HepG2 (cell line): ENCODE measurements at regions not wholly inside any gene's neighbourhood (a gene's known extent, or its start where the extent isn't known, plus 50 kb on each side); places are given as distances from the start of the nearest gene placed in this dataset.

Experiments
- ATM ChIP-seq: fragments of 450-650 bp; IDR thresholded peaks from 2 replicates; pipeline ENCODE4 v1.7.1; 2017; ENCODE audit warnings: mild to moderate bottlenecking, borderline replicate concordance
- HOXD1 ChIP-seq: sonication (generic); formaldehyde crosslinking; IDR thresholded peaks from 2 replicates; pipeline ENCODE4 v1.5.0; 2020; ENCODE audit warnings: missing genetic modification reagents
- IRX3 ChIP-seq: sonication (generic); formaldehyde crosslinking; IDR thresholded peaks from 2 replicates; pipeline ENCODE4 v1.8.1; 2023; ENCODE audit warnings: mild to moderate bottlenecking, low read depth, missing genetic modification reagents, borderline replicate concordance
- JUN ChIP-seq: sonication (generic); formaldehyde crosslinking; IDR thresholded peaks from 2 replicates; pipeline ENCODE4 v1.4.0; 2020; ENCODE audit warnings: mild to moderate bottlenecking, missing genetic modification reagents
- KDM5B ChIP-seq: sonication (generic); formaldehyde crosslinking; IDR thresholded peaks from 2 replicates; pipeline ENCODE4 v1.4.0; 2020; ENCODE audit warnings: missing genetic modification reagents, mild to moderate bottlenecking, borderline replicate concordance
- NR2C2 ChIP-seq: sonication (generic); formaldehyde crosslinking; IDR thresholded peaks from 2 replicates; pipeline ENCODE4 v1.4.0; 2020; ENCODE audit warnings: missing genetic modification reagents, mild to moderate bottlenecking, moderate library complexity, borderline replicate concordance
- PITX1 ChIP-seq: sonication (generic); formaldehyde crosslinking; IDR thresholded peaks from 2 replicates; pipeline ENCODE4 v1.5.1; 2020; ENCODE audit warnings: mild to moderate bottlenecking, missing genetic modification reagents
- SMYD3 ChIP-seq: sonication (generic); formaldehyde crosslinking; IDR thresholded peaks from 2 replicates; pipeline ENCODE4 v1.8.1; 2023; ENCODE audit warnings: mild to moderate bottlenecking, missing genetic modification reagents
- TBL1XR1 ChIP-seq: fragments of 150-350 bp; IDR thresholded peaks from 2 replicates; pipeline ENCODE4 v1.6.1; 2014; ENCODE audit warnings: borderline replicate concordance, low read length; ENCODE audit not compliant: partially characterized antibody
- ZFP36L1 ChIP-seq: sonication (generic); formaldehyde crosslinking; IDR thresholded peaks from 2 replicates; pipeline ENCODE4 v1.8.0; 2022; ENCODE audit warnings: mild to moderate bottlenecking, missing genetic modification reagents, moderate library complexity
- ZKSCAN8 ChIP-seq: IDR thresholded peaks from 2 replicates; pipeline ENCODE4 v1.6.1; 2016; ENCODE audit warnings: borderline replicate concordance, missing genetic modification reagents, missing compliant biosample characterization
- ZNF12 ChIP-seq: sonication (generic); formaldehyde crosslinking; IDR thresholded peaks from 2 replicates; pipeline ENCODE4 v1.5.0; 2020; ENCODE audit warnings: missing genetic modification reagents
- ZNF501 ChIP-seq: sonication (generic); formaldehyde crosslinking; IDR thresholded peaks from 2 replicates; pipeline ENCODE4 v1.5.1; 2020; ENCODE audit warnings: mild to moderate bottlenecking, moderate library complexity, missing genetic modification reagents
- ZNF530 ChIP-seq: sonication (generic); formaldehyde crosslinking; IDR thresholded peaks from 2 replicates; pipeline ENCODE4 v1.5.0; 2020; ENCODE audit warnings: low read depth, mild to moderate bottlenecking, missing genetic modification reagents
- ZNF543 ChIP-seq: sonication (generic); formaldehyde crosslinking; IDR thresholded peaks from 2 replicates; pipeline ENCODE4 v1.4.0; 2020; ENCODE audit warnings: mild to moderate bottlenecking, missing genetic modification reagents
- ZNF747 ChIP-seq: sonication (generic); formaldehyde crosslinking; IDR thresholded peaks from 2 replicates; pipeline ENCODE4 v1.8.1; 2023; ENCODE audit warnings: missing genetic modification reagents, mild to moderate bottlenecking, borderline replicate concordance
- ZNF883 ChIP-seq: sonication (generic); formaldehyde crosslinking; IDR thresholded peaks from 2 replicates; pipeline ENCODE4 v1.5.1; 2020; ENCODE audit warnings: mild to moderate bottlenecking, missing genetic modification reagents; ENCODE audit errors: not compliant biosample characterization
- TF ChIP-seq, protein P1 (sequence below): sonication (generic); formaldehyde crosslinking; IDR thresholded peaks from 2 replicates; pipeline ENCODE4 v1.5.1; 2020; ENCODE audit warnings: mild to moderate bottlenecking, missing genetic modification reagents
- TF ChIP-seq, protein P2 (sequence below): sonication (generic); formaldehyde crosslinking; IDR thresholded peaks from 2 replicates; pipeline ENCODE4 v1.5.1; 2020; ENCODE audit warnings: missing genetic modification reagents, mild to moderate bottlenecking, borderline replicate concordance
- TF ChIP-seq, protein P3 (sequence below): sonication (generic); formaldehyde crosslinking; IDR thresholded peaks from 2 replicates; pipeline ENCODE4 v1.5.0; 2020; ENCODE audit warnings: mild to moderate bottlenecking, missing genetic modification reagents, borderline replicate concordance
- TF ChIP-seq, protein P4 (sequence below): IDR thresholded peaks from 2 replicates; pipeline ENCODE4 v1.6.1; 2016; ENCODE audit warnings: mild to moderate bottlenecking

DNA sequence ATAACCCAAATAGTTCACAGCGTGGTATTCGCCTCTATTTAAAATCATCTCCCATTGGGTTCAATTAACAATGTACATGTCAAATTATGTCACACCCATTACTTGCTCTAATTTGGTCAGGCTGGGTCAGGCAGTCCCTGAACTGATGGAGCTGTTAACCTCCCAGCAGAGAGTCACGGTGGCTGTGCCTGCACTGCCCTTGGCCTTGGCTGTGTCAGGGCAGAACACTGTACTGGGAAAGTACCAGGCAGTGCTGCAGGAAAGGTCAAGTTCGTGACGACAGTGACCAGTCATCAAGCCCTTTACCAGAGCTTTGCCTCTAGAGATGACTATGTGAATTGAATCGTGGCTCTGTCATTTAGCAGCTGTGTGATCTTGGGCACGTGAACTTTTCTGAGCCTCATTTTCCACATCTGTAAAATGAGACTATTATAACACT, 100.0 kb downstream of the ARF6 start (continued):
- TF ChIP-seq, protein P1, sequence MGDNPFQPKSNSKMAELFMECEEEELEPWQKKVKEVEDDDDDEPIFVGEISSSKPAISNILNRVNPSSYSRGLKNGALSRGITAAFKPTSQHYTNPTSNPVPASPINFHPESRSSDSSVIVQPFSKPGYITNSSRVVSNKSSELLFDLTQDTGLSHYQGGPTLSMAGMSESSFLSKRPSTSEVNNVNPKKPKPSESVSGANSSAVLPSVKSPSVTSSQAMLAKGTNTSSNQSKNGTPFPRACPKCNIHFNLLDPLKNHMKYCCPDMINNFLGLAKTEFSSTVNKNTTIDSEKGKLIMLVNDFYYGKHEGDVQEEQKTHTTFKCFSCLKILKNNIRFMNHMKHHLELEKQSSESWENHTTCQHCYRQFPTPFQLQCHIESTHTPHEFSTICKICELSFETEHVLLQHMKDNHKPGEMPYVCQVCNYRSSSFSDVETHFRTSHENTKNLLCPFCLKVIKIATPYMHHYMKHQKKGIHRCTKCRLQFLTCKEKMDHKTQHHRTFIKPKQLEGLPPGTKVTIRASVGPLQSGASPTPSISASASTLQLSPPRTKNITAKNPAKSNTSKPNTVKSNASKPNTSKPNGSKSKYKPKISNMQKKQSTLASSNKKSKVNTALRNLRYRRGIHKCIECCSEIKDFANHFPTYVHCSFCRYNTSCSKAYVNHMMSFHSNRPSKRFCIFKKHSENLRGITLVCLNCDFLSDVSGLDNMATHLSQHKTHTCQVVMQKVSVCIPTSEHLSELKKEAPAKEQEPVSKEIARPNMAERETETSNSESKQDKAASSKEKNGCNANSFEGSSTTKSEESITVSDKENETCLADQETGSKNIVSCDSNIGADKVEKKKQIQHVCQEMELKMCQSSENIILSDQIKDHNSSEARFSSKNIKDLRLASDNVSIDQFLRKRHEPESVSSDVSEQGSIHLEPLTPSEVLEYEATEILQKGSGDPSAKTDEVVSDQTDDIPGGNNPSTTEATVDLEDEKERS (CRISPR knock-in tag) = 0 out of 2 replicates have a peak, but pooled peaks have one; percentile 23
- TF ChIP-seq ZNF543 (CRISPR knock-in tag) (no peak), NR2C2 (peak; percentile 58; the same call in 1 of the 2 replicates), ZKSCAN8 (CRISPR knock-in tag) (0 out of 2 replicates have a peak, but pooled peaks have one; percentile 33), ZNF530 (CRISPR knock-in tag) (no peak), JUN (CRISPR knock-in tag) (0 out of 2 replicates have a peak, but pooled peaks have one; percentile 42), ATM (no peak), ZFP36L1 (CRISPR knock-in tag) (no peak), ZNF883 (CRISPR knock-in tag) (no peak), HOXD1 (0 out of 2 replicates have a peak, but pooled peaks have one; percentile 36), ZNF12 (CRISPR knock-in tag) (0 out of 2 replicates have a peak, but pooled peaks have one; percentile 45), SMYD3 (CRISPR knock-in tag) (no peak), TBL1XR1 (peak; percentile 100), ZNF747 (CRISPR knock-in tag) (no peak), KDM5B (CRISPR knock-in tag) (0 out of 2 replicates have a peak, but pooled peaks have one; percentile 43), PITX1 (CRISPR knock-in tag) (peak; percentile 78), ZNF501 (peak; percentile 45; the same call in 1 of the 2 replicates), IRX3 (CRISPR knock-in tag) (no peak)
- TF ChIP-seq, protein P2, sequence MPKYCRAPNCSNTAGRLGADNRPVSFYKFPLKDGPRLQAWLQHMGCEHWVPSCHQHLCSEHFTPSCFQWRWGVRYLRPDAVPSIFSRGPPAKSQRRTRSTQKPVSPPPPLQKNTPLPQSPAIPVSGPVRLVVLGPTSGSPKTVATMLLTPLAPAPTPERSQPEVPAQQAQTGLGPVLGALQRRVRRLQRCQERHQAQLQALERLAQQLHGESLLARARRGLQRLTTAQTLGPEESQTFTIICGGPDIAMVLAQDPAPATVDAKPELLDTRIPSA (CRISPR knock-in tag) = no peak
- TF ChIP-seq, protein P3, sequence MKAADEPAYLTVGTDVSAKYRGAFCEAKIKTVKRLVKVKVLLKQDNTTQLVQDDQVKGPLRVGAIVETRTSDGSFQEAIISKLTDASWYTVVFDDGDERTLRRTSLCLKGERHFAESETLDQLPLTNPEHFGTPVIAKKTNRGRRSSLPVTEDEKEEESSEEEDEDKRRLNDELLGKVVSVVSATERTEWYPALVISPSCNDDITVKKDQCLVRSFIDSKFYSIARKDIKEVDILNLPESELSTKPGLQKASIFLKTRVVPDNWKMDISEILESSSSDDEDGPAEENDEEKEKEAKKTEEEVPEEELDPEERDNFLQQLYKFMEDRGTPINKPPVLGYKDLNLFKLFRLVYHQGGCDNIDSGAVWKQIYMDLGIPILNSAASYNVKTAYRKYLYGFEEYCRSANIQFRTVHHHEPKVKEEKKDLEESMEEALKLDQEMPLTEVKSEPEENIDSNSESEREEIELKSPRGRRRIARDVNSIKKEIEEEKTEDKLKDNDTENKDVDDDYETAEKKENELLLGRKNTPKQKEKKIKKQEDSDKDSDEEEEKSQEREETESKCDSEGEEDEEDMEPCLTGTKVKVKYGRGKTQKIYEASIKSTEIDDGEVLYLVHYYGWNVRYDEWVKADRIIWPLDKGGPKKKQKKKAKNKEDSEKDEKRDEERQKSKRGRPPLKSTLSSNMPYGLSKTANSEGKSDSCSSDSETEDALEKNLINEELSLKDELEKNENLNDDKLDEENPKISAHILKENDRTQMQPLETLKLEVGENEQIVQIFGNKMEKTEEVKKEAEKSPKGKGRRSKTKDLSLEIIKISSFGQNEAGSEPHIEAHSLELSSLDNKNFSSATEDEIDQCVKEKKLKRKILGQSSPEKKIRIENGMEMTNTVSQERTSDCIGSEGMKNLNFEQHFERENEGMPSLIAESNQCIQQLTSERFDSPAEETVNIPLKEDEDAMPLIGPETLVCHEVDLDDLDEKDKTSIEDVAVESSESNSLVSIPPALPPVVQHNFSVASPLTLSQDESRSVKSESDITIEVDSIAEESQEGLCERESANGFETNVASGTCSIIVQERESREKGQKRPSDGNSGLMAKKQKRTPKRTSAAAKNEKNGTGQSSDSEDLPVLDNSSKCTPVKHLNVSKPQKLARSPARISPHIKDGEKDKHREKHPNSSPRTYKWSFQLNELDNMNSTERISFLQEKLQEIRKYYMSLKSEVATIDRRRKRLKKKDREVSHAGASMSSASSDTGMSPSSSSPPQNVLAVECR (CRISPR knock-in tag) = peak; percentile 39; the same call in 1 of the 2 replicates
- TF ChIP-seq, protein P4, sequence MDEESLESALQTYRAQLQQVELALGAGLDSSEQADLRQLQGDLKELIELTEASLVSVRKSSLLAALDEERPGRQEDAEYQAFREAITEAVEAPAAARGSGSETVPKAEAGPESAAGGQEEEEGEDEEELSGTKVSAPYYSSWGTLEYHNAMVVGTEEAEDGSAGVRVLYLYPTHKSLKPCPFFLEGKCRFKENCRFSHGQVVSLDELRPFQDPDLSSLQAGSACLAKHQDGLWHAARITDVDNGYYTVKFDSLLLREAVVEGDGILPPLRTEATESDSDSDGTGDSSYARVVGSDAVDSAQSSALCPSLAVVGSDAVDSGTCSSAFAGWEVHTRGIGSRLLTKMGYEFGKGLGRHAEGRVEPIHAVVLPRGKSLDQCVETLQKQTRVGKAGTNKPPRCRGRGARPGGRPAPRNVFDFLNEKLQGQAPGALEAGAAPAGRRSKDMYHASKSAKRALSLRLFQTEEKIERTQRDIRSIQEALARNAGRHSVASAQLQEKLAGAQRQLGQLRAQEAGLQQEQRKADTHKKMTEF = peak; percentile 82
